ENCODE measurements at regions not wholly inside any gene's neighbourhood (a gene's known extent, or its start where the extent isn't known, plus 50 kb on each side); places are given as distances from the start of the nearest gene placed in this dataset.

GRCh38 chr18:64589000-64589399 lies 440.1 kb upstream of the LINC00305 start:
- no peak overlapping the region for H3K4me2 ChIP-seq (ENCODE audit: low read length)
- peaks cover 6% of the 10 kb centered on the region for H3K4me1 ChIP-seq (ENCODE audit: insufficient read depth, low read length, poor library complexity, severe bottlenecking)
- H3K9me3 ChIP-seq (ENCODE audit: low read length), result no peaks in the 10 kb centered on the region
- no peaks in the 10 kb centered on the region for H3K9me2 ChIP-seq (ENCODE audit: insufficient read depth, low read length)
- BruUV-seq (replicated peaks), result no TSS peak
- TF ChIP-seq CTCF (conservative IDR thresholded peaks at IDR 0.05; ENCODE audit: low read length) (no peak), EZH2phosphoT487 (IDR thresholded peaks at IDR 0.05; ENCODE audit: borderline replicate concordance, low read depth, low read length) (no peak)
- H2AFZ ChIP-seq (ENCODE audit: low read length), result peak overlapping the region; percentile 14; the same call in 1 of the 2 replicates
- no peak for DNase-seq (ENCODE audit: low spot score)
- no peak overlapping the region for H3K27ac ChIP-seq (ENCODE audit: low read depth, low read length, poor library complexity, severe bottlenecking)
- ChIA-PET CTCF (ENCODE audit: unreplicated experiment) (no interaction called here), POLR2A (no interaction called here)
- H3K36me3 ChIP-seq (ENCODE audit: insufficient read depth, low read length), result no peaks in the 10 kb centered on the region
- no peaks in the 10 kb centered on the region for H3K79me2 ChIP-seq (ENCODE audit: insufficient read depth, low read depth, low read length)
- H4K20me1 ChIP-seq (ENCODE audit: insufficient read depth, low read length), result no peaks in the 10 kb centered on the region
- intact Hi-C loops (cut with micrococcal nuclease; ENCODE audit: unreplicated experiment), result no loop called here
- H3K4me3 ChIP-seq (ENCODE audit: low read depth, low read length, poor library complexity, severe bottlenecking), result no peak overlapping the region

- Histone ChIP-seq H2AFZ (ENCODE audit: low read length) (no peak overlapping the region), H3K4me3 (ENCODE audit: low read depth, low read length, poor library complexity, severe bottlenecking) (no peak overlapping the region), H3K36me3 (ENCODE audit: insufficient read depth, low read length) (no peaks in the 10 kb centered on the region), H3K79me2 (ENCODE audit: insufficient read depth, low read depth, low read length) (no peaks in the 10 kb centered on the region), H3K9me3 (ENCODE audit: low read length) (no peaks in the 10 kb centered on the region), H3K4me2 (ENCODE audit: low read length) (no peak overlapping the region), H4K20me1 (ENCODE audit: insufficient read depth, low read length) (no peaks in the 10 kb centered on the region), H3K9me2 (ENCODE audit: insufficient read depth, low read length) (no peaks in the 10 kb centered on the region), H3K27ac (ENCODE audit: low read depth, low read length, poor library complexity, severe bottlenecking) (no peak overlapping the region), H3K4me1 (ENCODE audit: insufficient read depth, low read length, poor library complexity, severe bottlenecking) (no peaks in the 10 kb centered on the region)
- intact Hi-C loops (cut with micrococcal nuclease; ENCODE audit: unreplicated experiment), result loop anchor here (10.0 kb wide), 1 partner anchor 58 kb away; no protein-coding TSS in a partner anchor
- CTCF ChIA-PET (ENCODE audit: unreplicated experiment), result no interaction called here
- TF ChIP-seq EZH2phosphoT487 (IDR thresholded peaks at IDR 0.05; ENCODE audit: borderline replicate concordance, low read depth, low read length) (no peak), CTCF (conservative IDR thresholded peaks at IDR 0.05; ENCODE audit: low read length) (no peak)
- no TSS peak for BruUV-seq (replicated peaks)
- POLR2A ChIA-PET, result no interaction called here
- no peak for DNase-seq (ENCODE audit: low spot score)
These were observed 417.6 kb upstream of the LINC00305 start for GRCh38 chr18:64566456-64566855.

- no peaks in the 10 kb centered on the region for H3K9me3 ChIP-seq (ENCODE audit: low read length)
- H3K4me3 ChIP-seq (ENCODE audit: low read depth, low read length, poor library complexity, severe bottlenecking), result no peak overlapping the region
- H3K4me1 ChIP-seq (ENCODE audit: insufficient read depth, low read length, poor library complexity, severe bottlenecking), result no peaks in the 10 kb centered on the region
- H3K27ac ChIP-seq (ENCODE audit: low read depth, low read length, poor library complexity, severe bottlenecking), result no peak overlapping the region
- ChIA-PET CTCF (ENCODE audit: unreplicated experiment) (no interaction called here), POLR2A (no interaction called here)
- H2AFZ ChIP-seq (ENCODE audit: low read length), result no peak overlapping the region
- H3K36me3 ChIP-seq (ENCODE audit: insufficient read depth, low read length), result no peaks in the 10 kb centered on the region
- H3K4me2 ChIP-seq (ENCODE audit: low read length), result no peak overlapping the region
- no peaks in the 10 kb centered on the region for H4K20me1 ChIP-seq (ENCODE audit: insufficient read depth, low read length)
- intact Hi-C loops (cut with micrococcal nuclease; ENCODE audit: unreplicated experiment), result loop anchor here (10.0 kb wide), 1 partner anchor 62 kb away; no protein-coding TSS in a partner anchor
- no peak for DNase-seq (ENCODE audit: low spot score)
- TF ChIP-seq CTCF (conservative IDR thresholded peaks at IDR 0.05; ENCODE audit: low read length), result no peak
- no peak for TF ChIP-seq EZH2phosphoT487 (IDR thresholded peaks at IDR 0.05; ENCODE audit: borderline replicate concordance, low read depth, low read length)
- H3K9me2 ChIP-seq (ENCODE audit: insufficient read depth, low read length), result no peaks in the 10 kb centered on the region
- H3K79me2 ChIP-seq (ENCODE audit: insufficient read depth, low read depth, low read length), result no peaks in the 10 kb centered on the region
- no TSS peak for BruUV-seq (replicated peaks)
These were observed 413.8 kb upstream of the LINC00305 start for GRCh38 chr18:64562651-64563050.
